OCI-LY1 (cell line): ENCODE measurements at regions not wholly inside any gene's neighbourhood (a gene's known extent, or its start where the extent isn't known, plus 50 kb on each side); places are given as distances from the start of the nearest gene placed in this dataset.

Experiments
- CTCF ChIP-seq: fragments of 200-600 bp; sonication (generic), shearing (Covaris generic); IDR thresholded peaks from 2 replicates; pipeline ENCODE4 v1.5.1; 2017; ENCODE audit warnings: mild to moderate bottlenecking, antibody characterized with exemption, low read length, moderate library complexity, mixed read lengths
- EZH2 ChIP-seq: fragments of 200-600 bp; sonication (generic), shearing (Covaris generic); IDR thresholded peaks from 2 replicates; pipeline ENCODE4 v1.8.0; 2017; ENCODE audit warnings: borderline replicate concordance, mixed run types, mild to moderate bottlenecking, antibody characterized with exemption, low read length, moderate library complexity, mixed read lengths

GRCh38 chr13:88196106-88196505, 524.9 kb downstream of the SLITRK5 start:
- no peak for TF ChIP-seq CTCF
- no peak for TF ChIP-seq EZH2
